H1 (cell line): ENCODE measurements at regions not wholly inside any gene's neighbourhood (a gene's known extent, or its start where the extent isn't known, plus 50 kb on each side); places are given as distances from the start of the nearest gene placed in this dataset.

ENCODE experiments used
- CTCF ChIA-PET: fragments of 300-600 bp; sonication (Branson Sonifier 250); formaldehyde crosslinking; loops from one replicate; lab custom pipeline; 2021; ENCODE audit not compliant: partially characterized antibody; lab: Charles Lee
- POLR2A ChIA-PET: fragments of 300-600 bp; sonication (Branson Sonifier 250); formaldehyde crosslinking; loops from one replicate; lab custom pipeline; 2021; ENCODE audit warnings: inconsistent platforms; ENCODE audit not compliant: partially characterized antibody; lab: Charles Lee
- DNase-seq, 2 experiments: peaks; one replicate each; pipeline versions ENCODE4 v3.0.0 to v3.0.0-alpha.2; 2010 to 2022; ENCODE audit warnings: low spot score in 2 of 2, low read depth in 1 of 2, mixed read lengths in 1 of 2
- FAIRE-seq: peaks from 2 replicates; lab custom pipeline; 2011; peaks lifted over from hg19 to GRCh38; lab: Jason Lieb, UNC
- H2AFZ ChIP-seq: 2 replicates; pipeline ENCODE4 v1.8.1; 2012; ENCODE audit warnings: low read length, inconsistent platforms
- H2AK5ac ChIP-seq: 2 replicates; pipeline ENCODE4 v1.6.1; 2013; ENCODE audit warnings: low read depth, low read length
- H2BK120ac ChIP-seq: replicated peaks from 2 replicates; pipeline ENCODE3; 2013; ENCODE audit warnings: low read depth, low read length, inconsistent platforms
- H2BK12ac ChIP-seq: 2 replicates; pipeline ENCODE4 v1.6.1; 2013; ENCODE audit warnings: low read depth, low read length
- H2BK15ac ChIP-seq: 2 replicates; pipeline ENCODE4 v1.6.1; 2013; ENCODE audit warnings: low read length
- H2BK20ac ChIP-seq: 2 replicates; pipeline ENCODE4 v1.6.1; 2013; ENCODE audit warnings: low read length
- H2BK5ac ChIP-seq: 2 replicates; pipeline ENCODE4 v1.6.1; 2013; ENCODE audit warnings: low read depth, low read length
- H3K14ac ChIP-seq: 2 replicates; pipeline ENCODE4 v1.6.1; 2013; ENCODE audit warnings: inconsistent platforms; ENCODE audit not compliant: insufficient read length
- H3K18ac ChIP-seq: 2 replicates; pipeline ENCODE4 v1.6.1; 2013; ENCODE audit warnings: low read length; ENCODE audit errors: extremely low read depth
- H3K23ac ChIP-seq: 2 replicates; pipeline ENCODE4 v1.6.1; 2013; ENCODE audit warnings: inconsistent platforms; ENCODE audit not compliant: insufficient read length
- H3K23me2 ChIP-seq: 2 replicates; pipeline ENCODE4 v1.6.1; 2013; ENCODE audit warnings: low read depth, low read length
- H3K27ac ChIP-seq: 2 replicates; pipeline ENCODE4 v1.6.1; 2011; ENCODE audit warnings: low read depth, low read length, inconsistent platforms
- H3K27me3 ChIP-seq, 4 experiments: replicated peaks in 1 of 4; 1 replicate in 1 of 4; 2 replicates in 3 of 4; pipeline versions ENCODE4 v1.6.1 to v1.8.1; 2011 to 2013; ENCODE audit warnings: low read length in 3 of 4, mild to moderate bottlenecking in 3 of 4, inconsistent platforms in 2 of 4, mixed read lengths in 2 of 4, moderate library complexity in 1 of 4; ENCODE audit not compliant: control insufficient read depth in 3 of 4, insufficient read depth in 3 of 4; ENCODE audit errors: extremely low read depth in 1 of 4
- H3K36me3 ChIP-seq, 4 experiments: 2 replicates each; pipeline versions ENCODE4 v1.6.1 to v1.8.1; 2011 to 2013; ENCODE audit warnings: mild to moderate bottlenecking in 4 of 4, low read length in 3 of 4, moderate library complexity in 2 of 4, control low read depth in 1 of 4, inconsistent platforms in 1 of 4; ENCODE audit not compliant: insufficient read depth in 4 of 4, control insufficient read depth in 2 of 4
- H3K4ac ChIP-seq: replicated peaks from 2 replicates; pipeline ENCODE3; 2013; ENCODE audit warnings: low read length, low read depth, mixed read lengths, inconsistent platforms; ENCODE audit not compliant: insufficient read length
- H3K4me1 ChIP-seq, 4 experiments: replicated peaks in 1 of 4; 1 replicate in 1 of 4; 2 replicates in 3 of 4; pipeline versions ENCODE4 v1.6.1 to v1.8.1; 2011 to 2013; ENCODE audit warnings: low read length in 3 of 4, inconsistent platforms in 2 of 4, mixed read lengths in 1 of 4; ENCODE audit not compliant: insufficient read depth in 4 of 4, control insufficient read depth in 3 of 4
- H3K4me2 ChIP-seq, 2 experiments: 2 replicates each; pipeline versions ENCODE4 v1.6.1 to v1.8.1; 2011 to 2013; ENCODE audit warnings: low read depth in 2 of 2, low read length in 2 of 2, control low read depth in 1 of 2, inconsistent platforms in 1 of 2, mild to moderate bottlenecking in 1 of 2; ENCODE audit not compliant: insufficient read depth in 1 of 2
- H3K4me3 ChIP-seq, 4 experiments: fragments of 200-600, 300-600 bp in 1 of 4; sonication (generic), shearing (Covaris generic), sonication (Bioruptor Twin) in 1 of 4; 2 replicates each; pipeline versions ENCODE4 v1.5.1 to v1.8.1; 2011 to 2016; ENCODE audit warnings: low read length in 4 of 4, low read depth in 3 of 4, control low read depth in 2 of 4, inconsistent platforms in 2 of 4, mild to moderate bottlenecking in 2 of 4, mixed read lengths in 1 of 4, moderate library complexity in 1 of 4; ENCODE audit not compliant: insufficient read depth in 2 of 4; ENCODE audit errors: extremely low read depth in 1 of 4
- H3K56ac ChIP-seq: replicated peaks from 2 replicates; pipeline ENCODE3; 2013; ENCODE audit warnings: low read depth, mild to moderate bottlenecking, mixed read lengths, low read length, inconsistent platforms; ENCODE audit not compliant: insufficient read length
- H3K79me1 ChIP-seq: 2 replicates; pipeline ENCODE4 v1.6.1; 2013; ENCODE audit warnings: low read depth, low read length, control low read depth
- H3K79me2 ChIP-seq, 2 experiments: 2 replicates each; pipeline versions ENCODE4 v1.6.1 to v1.8.1; 2012 to 2013; ENCODE audit warnings: low read length in 2 of 2, mild to moderate bottlenecking in 2 of 2, inconsistent platforms in 1 of 2; ENCODE audit not compliant: insufficient read depth in 2 of 2, control insufficient read depth in 1 of 2
- H3K9ac ChIP-seq, 4 experiments: replicated peaks in 1 of 4; 1 replicate in 1 of 4; 2 replicates in 3 of 4; pipeline versions ENCODE4 v1.6.1 to v1.8.1; 2011 to 2013; ENCODE audit warnings: low read depth in 3 of 4, low read length in 3 of 4, control low read depth in 2 of 4, mild to moderate bottlenecking in 2 of 4, moderate library complexity in 2 of 4, inconsistent platforms in 1 of 4; ENCODE audit errors: extremely low read depth in 1 of 4
- H3K9me3 ChIP-seq, 2 experiments: 2 replicates each; pipeline versions ENCODE4 v1.6.1 to v1.8.1; 2012 to 2013; ENCODE audit warnings: mild to moderate bottlenecking in 2 of 2, moderate library complexity in 2 of 2, control low read depth in 1 of 2, inconsistent platforms in 1 of 2, low read depth in 1 of 2, low read length in 1 of 2, mixed read lengths in 1 of 2; ENCODE audit not compliant: insufficient read depth in 2 of 2
- H4K20me1 ChIP-seq, 2 experiments: replicated peaks in 1 of 2; 2 replicates each; pipeline versions ENCODE3 to v1.8.1; 2011 to 2013; ENCODE audit warnings: inconsistent platforms in 2 of 2, low read length in 2 of 2, mild to moderate bottlenecking in 1 of 2; ENCODE audit not compliant: insufficient read depth in 2 of 2, control insufficient read depth in 1 of 2
- H4K5ac ChIP-seq: 2 replicates; pipeline ENCODE4 v1.6.1; 2013; ENCODE audit warnings: low read length, low read depth, mixed read lengths, inconsistent platforms; ENCODE audit not compliant: insufficient read length
- H4K8ac ChIP-seq: 2 replicates; pipeline ENCODE4 v1.8.0; 2013; ENCODE audit warnings: mild to moderate bottlenecking, moderate library complexity, low read length, inconsistent platforms; ENCODE audit not compliant: insufficient read depth; ENCODE audit errors: extremely low read depth
- H4K91ac ChIP-seq: replicated peaks from 2 replicates; pipeline ENCODE3; 2013; ENCODE audit warnings: low read length, mixed read lengths, inconsistent platforms; ENCODE audit not compliant: insufficient read length
- SIRT6 ChIP-seq: IDR thresholded peaks from one replicate; pipeline ENCODE4 v1.7.1; 2012; ENCODE audit warnings: low read length, inconsistent platforms
- SP1 ChIP-seq: IDR thresholded peaks from 2 replicates; pipeline ENCODE4 v1.6.1; 2011; ENCODE audit warnings: low read depth, low read length
- WGBS, 2 experiments: shearing (Covaris generic) in 1 of 2; methylation state at CpG; one replicate each; pipeline versions ENCODE4 v1.1.6 to v1.1.7; 2013 to 2015; ENCODE audit warnings: low lambda C conversion rate in 2 of 2, mixed read lengths in 2 of 2, inconsistent platforms in 1 of 2, low coverage in 1 of 2, missing lambda C conversion rate in 1 of 2; ENCODE audit not compliant: insufficient replicate concordance in 2 of 2, insufficient coverage in 1 of 2, insufficient read length in 1 of 2; ENCODE audit errors: extremely low coverage in 1 of 2, missing lambda C conversion rate in 1 of 2; 5-methylcytosine and 5-hydroxymethylcytosine counted together

GRCh38 chr2:118473241-118473640 lies 374.2 kb downstream of the EN1 start:
- Histone ChIP-seq H3K56ac (no peak overlapping the region), H3K79me2 (no peaks in the 10 kb centered on the region), H4K5ac (no peak overlapping the region), H3K18ac (no peak overlapping the region), H3K23me2 (no peaks in the 10 kb centered on the region; the same call in 1 of the 2 replicates), H2AFZ (no peak overlapping the region), H3K27ac (no peak overlapping the region), H2BK120ac (no peak overlapping the region), H3K4me2 (no peak overlapping the region), H2BK15ac (no peak overlapping the region), H3K9me3 (no peaks in the 10 kb centered on the region), H3K27me3 (no peaks in the 10 kb centered on the region), H4K91ac (no peak overlapping the region), H4K20me1 (no peaks in the 10 kb centered on the region), H3K79me1 (no peaks in the 10 kb centered on the region), H3K14ac (no peak overlapping the region), H3K23ac (no peak overlapping the region), H2BK20ac (no peak overlapping the region), H2BK12ac (no peak overlapping the region), H3K4me3 (no peak overlapping the region), H2AK5ac (no peak overlapping the region), H4K8ac (no peak overlapping the region), H3K36me3 (no peaks in the 10 kb centered on the region), H3K4ac (no peak overlapping the region), H3K9ac (no peak overlapping the region), H3K4me1 (peaks cover 3 to 7% (median 7%) of the 10 kb centered on the region in 4 experiments; a peak in 6 of 7 replicates), H2BK5ac (no peak overlapping the region)
- DNase-seq (no peak), FAIRE-seq (no peak)
- TF ChIP-seq SP1 (no peak), SIRT6 (no peak)
- CTCF ChIA-PET: interaction anchor here (2.6 kb wide), 1 partner anchor 20 kb away, joined by 13 read pairs; no protein-coding TSS in a partner anchor
- POLR2A ChIA-PET: no interaction called here
- 84% methylated on average over 5 of the region's 5 CpGs; no CpG with 5 or more reads in 1 of the 2 experiments for WGBS, 2 experiments
